GM23338 (cell line): ENCODE measurements at regions not wholly inside any gene's neighbourhood (a gene's known extent, or its start where the extent isn't known, plus 50 kb on each side); places are given as distances from the start of the nearest gene placed in this dataset.

Experiments
- ATAC-seq: fragments of 200-7000 bp; cut with Tn5 transposase; 3 replicates; pipeline ENCODE4 v1.9.1; 2020
- DNase-seq: peaks from one replicate; pipeline ENCODE4 v3.0.0-alpha.2; 2015; ENCODE audit warnings: low spot score
- H2AFZ ChIP-seq: fragments of 200-600 bp; sonication (generic); 2 replicates; pipeline ENCODE4 v1.8.0; 2016; ENCODE audit warnings: antibody characterized with exemption, mild to moderate bottlenecking, moderate library complexity
- H3F3A ChIP-seq: fragments of 200-600 bp; sonication (generic); replicated peaks from 2 replicates; pipeline ENCODE4 v1.8.0; 2017; ENCODE audit warnings: antibody characterized with exemption, mixed run types, low read depth
- H3K27ac ChIP-seq: fragments of 200-600 bp; sonication (generic); 2 replicates; pipeline ENCODE4 v1.6.1; 2016; ENCODE audit warnings: low read depth
- H3K27me3 ChIP-seq: fragments of 200-600 bp; sonication (generic); 2 replicates; pipeline ENCODE4 v1.8.0; 2016; ENCODE audit warnings: mild to moderate bottlenecking, mixed run types, moderate library complexity; ENCODE audit not compliant: insufficient read depth
- H3K36me3 ChIP-seq: fragments of 200-600 bp; sonication (generic); 2 replicates; pipeline ENCODE4 v1.8.0; 2016; ENCODE audit warnings: mild to moderate bottlenecking; ENCODE audit not compliant: insufficient read depth
- H3K4me1 ChIP-seq: fragments of 200-600 bp; sonication (generic); 2 replicates; pipeline ENCODE4 v1.8.0; 2016; ENCODE audit warnings: mild to moderate bottlenecking, moderate library complexity; ENCODE audit not compliant: insufficient read depth
- H3K4me2 ChIP-seq: fragments of 200-600 bp; sonication (generic); 2 replicates; pipeline ENCODE4 v1.7.1; 2017; ENCODE audit warnings: mixed run types
- H3K4me3 ChIP-seq: fragments of 200-600 bp; sonication (generic); 2 replicates; pipeline ENCODE4 v1.6.1; 2016; ENCODE audit warnings: mixed run types
- H3K79me2 ChIP-seq: fragments of 200-600 bp; sonication (generic); replicated peaks from 2 replicates; pipeline ENCODE4 v1.8.0; 2017; ENCODE audit warnings: mild to moderate bottlenecking; ENCODE audit not compliant: insufficient read depth
- H3K9me2 ChIP-seq: fragments of 200-600 bp; sonication (generic); 2 replicates; pipeline ENCODE4 v1.8.0; 2017; ENCODE audit not compliant: insufficient read depth
- H4K20me1 ChIP-seq: fragments of 200-600 bp; sonication (generic); replicated peaks from 2 replicates; pipeline ENCODE4 v1.8.0; 2017; ENCODE audit warnings: mild to moderate bottlenecking; ENCODE audit not compliant: insufficient read depth
- H3K27ac Mint-ChIP-seq: 2 replicates; pipeline ENCODE4 v1.8.0; 2020; ENCODE audit warnings: inconsistent platforms, mild to moderate bottlenecking, moderate library complexity, mixed read lengths
- H3K27me3 Mint-ChIP-seq: 3 replicates; pipeline ENCODE4 v1.8.0; 2022; ENCODE audit warnings: low read depth, mild to moderate bottlenecking, moderate library complexity, mixed read lengths, inconsistent platforms; ENCODE audit not compliant: insufficient read depth, poor library complexity
- H3K36me3 Mint-ChIP-seq: 3 replicates; pipeline ENCODE4 v1.8.0; 2021; ENCODE audit warnings: low read depth, mild to moderate bottlenecking, inconsistent platforms, moderate library complexity, mixed read lengths
- H3K4me1 Mint-ChIP-seq: 3 replicates; pipeline ENCODE4 v1.8.0; 2020; ENCODE audit warnings: mild to moderate bottlenecking, inconsistent platforms, mixed read lengths
- H3K4me3 Mint-ChIP-seq: 3 replicates; pipeline ENCODE4 v1.8.0; 2021; ENCODE audit warnings: moderate library complexity, mild to moderate bottlenecking, inconsistent platforms, mixed read lengths
- H3K9me3 Mint-ChIP-seq: 3 replicates; pipeline ENCODE4 v1.8.0; 2020; ENCODE audit warnings: moderate library complexity, mild to moderate bottlenecking, inconsistent platforms, mixed read lengths
- EZH2 ChIP-seq: fragments of 200-600 bp; sonication (generic); IDR thresholded peaks from one replicate; pipeline ENCODE4 v1.8.0; 2017; ENCODE audit warnings: antibody characterized with exemption, mild to moderate bottlenecking, low read depth; ENCODE audit not compliant: unreplicated experiment
- EZH2phosphoT487 ChIP-seq: fragments of 200-600 bp; sonication (generic); IDR thresholded peaks from one replicate; pipeline ENCODE4 v1.8.1; 2018; ENCODE audit warnings: antibody characterized with exemption; ENCODE audit not compliant: unreplicated experiment
- NANOG ChIP-seq: IDR thresholded peaks from 2 replicates; pipeline ENCODE4 v1.6.1; 2016; ENCODE audit warnings: antibody characterized with exemption, borderline replicate concordance
- POLR2AphosphoS5 ChIP-seq: IDR thresholded peaks from 2 replicates; pipeline ENCODE4 v1.6.1; 2016; ENCODE audit warnings: antibody characterized with exemption, low read depth
- STAT1 ChIP-seq: IDR thresholded peaks from one replicate; pipeline ENCODE4 v1.6.1; 2016; ENCODE audit warnings: antibody characterized with exemption; ENCODE audit not compliant: unreplicated experiment
- ZNF114 ChIP-seq: fragments of 250-450 bp; sonication (Bioruptor Pico); IDR thresholded peaks from 2 replicates; pipeline ENCODE4 v1.5.0; 2020; ENCODE audit warnings: mild to moderate bottlenecking, moderate library complexity
- ZNF331 ChIP-seq: fragments of 250-450 bp; sonication (Bioruptor Pico); IDR thresholded peaks from 2 replicates; pipeline ENCODE4 v1.5.0; 2020; ENCODE audit warnings: low read depth, mild to moderate bottlenecking, moderate library complexity
- TF ChIP-seq, protein P1 (sequence below): IDR thresholded peaks from one replicate; pipeline ENCODE4 v1.6.1; 2018; ENCODE audit warnings: antibody characterized with exemption; ENCODE audit not compliant: unreplicated experiment
- TF ChIP-seq, protein P2 (sequence below): fragments of 250-450 bp; sonication (Bioruptor Pico); IDR thresholded peaks from 2 replicates; pipeline ENCODE4 v1.5.0; 2020; ENCODE audit warnings: mild to moderate bottlenecking, moderate library complexity
- TF ChIP-seq, protein P3 (sequence below): IDR thresholded peaks from 2 replicates; pipeline ENCODE4 v1.6.1; 2016; ENCODE audit warnings: antibody characterized with exemption

DNA sequence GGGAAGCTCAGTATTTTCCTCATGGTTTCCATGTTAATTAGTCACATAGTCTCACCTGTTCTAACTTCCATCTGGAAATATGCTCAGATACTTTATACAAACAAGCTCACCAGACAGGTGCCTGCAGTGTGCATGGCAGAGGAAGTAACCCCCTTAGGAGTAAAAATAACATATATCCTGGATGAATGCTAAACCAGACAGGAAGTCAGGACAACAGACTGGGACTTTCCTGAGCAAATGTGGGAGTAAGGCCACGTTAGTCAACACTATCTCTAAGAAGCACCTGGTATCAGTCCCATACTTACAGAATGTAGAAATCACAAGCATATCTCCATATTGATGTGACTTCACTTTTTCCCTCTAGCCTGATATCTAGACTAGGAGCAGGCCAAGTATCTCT is 128.4 kb downstream of the SEC61B start:
- H3K27me3 ChIP-seq, result no peaks in the 10 kb centered on the region
- H3F3A ChIP-seq, result no peaks in the 10 kb centered on the region
- H4K20me1 ChIP-seq, result no peaks in the 10 kb centered on the region
- no peak for ATAC-seq
- no peak overlapping the region for H3K4me3 Mint-ChIP-seq
- TF ChIP-seq, protein P1, sequence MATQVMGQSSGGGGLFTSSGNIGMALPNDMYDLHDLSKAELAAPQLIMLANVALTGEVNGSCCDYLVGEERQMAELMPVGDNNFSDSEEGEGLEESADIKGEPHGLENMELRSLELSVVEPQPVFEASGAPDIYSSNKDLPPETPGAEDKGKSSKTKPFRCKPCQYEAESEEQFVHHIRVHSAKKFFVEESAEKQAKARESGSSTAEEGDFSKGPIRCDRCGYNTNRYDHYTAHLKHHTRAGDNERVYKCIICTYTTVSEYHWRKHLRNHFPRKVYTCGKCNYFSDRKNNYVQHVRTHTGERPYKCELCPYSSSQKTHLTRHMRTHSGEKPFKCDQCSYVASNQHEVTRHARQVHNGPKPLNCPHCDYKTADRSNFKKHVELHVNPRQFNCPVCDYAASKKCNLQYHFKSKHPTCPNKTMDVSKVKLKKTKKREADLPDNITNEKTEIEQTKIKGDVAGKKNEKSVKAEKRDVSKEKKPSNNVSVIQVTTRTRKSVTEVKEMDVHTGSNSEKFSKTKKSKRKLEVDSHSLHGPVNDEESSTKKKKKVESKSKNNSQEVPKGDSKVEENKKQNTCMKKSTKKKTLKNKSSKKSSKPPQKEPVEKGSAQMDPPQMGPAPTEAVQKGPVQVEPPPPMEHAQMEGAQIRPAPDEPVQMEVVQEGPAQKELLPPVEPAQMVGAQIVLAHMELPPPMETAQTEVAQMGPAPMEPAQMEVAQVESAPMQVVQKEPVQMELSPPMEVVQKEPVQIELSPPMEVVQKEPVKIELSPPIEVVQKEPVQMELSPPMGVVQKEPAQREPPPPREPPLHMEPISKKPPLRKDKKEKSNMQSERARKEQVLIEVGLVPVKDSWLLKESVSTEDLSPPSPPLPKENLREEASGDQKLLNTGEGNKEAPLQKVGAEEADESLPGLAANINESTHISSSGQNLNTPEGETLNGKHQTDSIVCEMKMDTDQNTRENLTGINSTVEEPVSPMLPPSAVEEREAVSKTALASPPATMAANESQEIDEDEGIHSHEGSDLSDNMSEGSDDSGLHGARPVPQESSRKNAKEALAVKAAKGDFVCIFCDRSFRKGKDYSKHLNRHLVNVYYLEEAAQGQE, result no peak
- TF ChIP-seq ZNF114, result no peak
- TF ChIP-seq, protein P2, sequence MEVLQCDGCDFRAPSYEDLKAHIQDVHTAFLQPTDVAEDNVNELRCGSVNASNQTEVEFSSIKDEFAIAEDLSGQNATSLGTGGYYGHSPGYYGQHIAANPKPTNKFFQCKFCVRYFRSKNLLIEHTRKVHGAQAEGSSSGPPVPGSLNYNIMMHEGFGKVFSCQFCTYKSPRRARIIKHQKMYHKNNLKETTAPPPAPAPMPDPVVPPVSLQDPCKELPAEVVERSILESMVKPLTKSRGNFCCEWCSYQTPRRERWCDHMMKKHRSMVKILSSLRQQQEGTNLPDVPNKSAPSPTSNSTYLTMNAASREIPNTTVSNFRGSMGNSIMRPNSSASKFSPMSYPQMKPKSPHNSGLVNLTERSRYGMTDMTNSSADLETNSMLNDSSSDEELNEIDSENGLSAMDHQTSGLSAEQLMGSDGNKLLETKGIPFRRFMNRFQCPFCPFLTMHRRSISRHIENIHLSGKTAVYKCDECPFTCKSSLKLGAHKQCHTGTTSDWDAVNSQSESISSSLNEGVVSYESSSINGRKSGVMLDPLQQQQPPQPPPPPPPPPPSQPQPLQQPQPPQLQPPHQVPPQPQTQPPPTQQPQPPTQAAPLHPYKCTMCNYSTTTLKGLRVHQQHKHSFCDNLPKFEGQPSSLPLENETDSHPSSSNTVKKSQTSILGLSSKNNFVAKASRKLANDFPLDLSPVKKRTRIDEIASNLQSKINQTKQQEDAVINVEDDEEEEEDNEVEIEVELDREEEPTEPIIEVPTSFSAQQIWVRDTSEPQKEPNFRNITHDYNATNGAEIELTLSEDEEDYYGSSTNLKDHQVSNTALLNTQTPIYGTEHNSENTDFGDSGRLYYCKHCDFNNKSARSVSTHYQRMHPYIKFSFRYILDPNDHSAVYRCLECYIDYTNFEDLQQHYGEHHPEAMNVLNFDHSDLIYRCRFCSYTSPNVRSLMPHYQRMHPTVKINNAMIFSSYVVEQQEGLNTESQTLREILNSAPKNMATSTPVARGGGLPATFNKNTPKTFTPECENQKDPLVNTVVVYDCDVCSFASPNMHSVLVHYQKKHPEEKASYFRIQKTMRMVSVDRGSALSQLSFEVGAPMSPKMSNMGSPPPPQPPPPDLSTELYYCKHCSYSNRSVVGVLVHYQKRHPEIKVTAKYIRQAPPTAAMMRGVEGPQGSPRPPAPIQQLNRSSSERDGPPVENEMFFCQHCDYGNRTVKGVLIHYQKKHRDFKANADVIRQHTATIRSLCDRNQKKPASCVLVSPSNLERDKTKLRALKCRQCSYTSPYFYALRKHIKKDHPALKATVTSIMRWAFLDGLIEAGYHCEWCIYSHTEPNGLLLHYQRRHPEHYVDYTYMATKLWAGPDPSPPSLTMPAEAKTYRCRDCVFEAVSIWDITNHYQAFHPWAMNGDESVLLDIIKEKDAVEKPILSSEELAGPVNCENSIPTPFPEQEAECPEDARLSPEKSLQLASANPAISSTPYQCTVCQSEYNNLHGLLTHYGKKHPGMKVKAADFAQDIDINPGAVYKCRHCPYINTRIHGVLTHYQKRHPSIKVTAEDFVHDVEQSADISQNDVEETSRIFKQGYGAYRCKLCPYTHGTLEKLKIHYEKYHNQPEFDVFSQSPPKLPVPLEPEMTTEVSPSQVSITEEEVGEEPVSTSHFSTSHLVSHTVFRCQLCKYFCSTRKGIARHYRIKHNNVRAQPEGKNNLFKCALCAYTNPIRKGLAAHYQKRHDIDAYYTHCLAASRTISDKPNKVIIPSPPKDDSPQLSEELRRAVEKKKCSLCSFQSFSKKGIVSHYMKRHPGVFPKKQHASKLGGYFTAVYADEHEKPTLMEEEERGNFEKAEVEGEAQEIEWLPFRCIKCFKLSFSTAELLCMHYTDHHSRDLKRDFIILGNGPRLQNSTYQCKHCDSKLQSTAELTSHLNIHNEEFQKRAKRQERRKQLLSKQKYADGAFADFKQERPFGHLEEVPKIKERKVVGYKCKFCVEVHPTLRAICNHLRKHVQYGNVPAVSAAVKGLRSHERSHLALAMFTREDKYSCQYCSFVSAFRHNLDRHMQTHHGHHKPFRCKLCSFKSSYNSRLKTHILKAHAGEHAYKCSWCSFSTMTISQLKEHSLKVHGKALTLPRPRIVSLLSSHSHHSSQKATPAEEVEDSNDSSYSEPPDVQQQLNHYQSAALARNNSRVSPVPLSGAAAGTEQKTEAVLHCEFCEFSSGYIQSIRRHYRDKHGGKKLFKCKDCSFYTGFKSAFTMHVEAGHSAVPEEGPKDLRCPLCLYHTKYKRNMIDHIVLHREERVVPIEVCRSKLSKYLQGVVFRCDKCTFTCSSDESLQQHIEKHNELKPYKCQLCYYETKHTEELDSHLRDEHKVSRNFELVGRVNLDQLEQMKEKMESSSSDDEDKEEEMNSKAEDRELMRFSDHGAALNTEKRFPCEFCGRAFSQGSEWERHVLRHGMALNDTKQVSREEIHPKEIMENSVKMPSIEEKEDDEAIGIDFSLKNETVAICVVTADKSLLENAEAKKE (CRISPR knock-in tag), result no peak
- TF ChIP-seq NANOG, result no peak
- TF ChIP-seq STAT1, result no peak
- TF ChIP-seq EZH2phosphoT487, result no peak
- no peak for TF ChIP-seq POLR2AphosphoS5
- TF ChIP-seq, protein P3, sequence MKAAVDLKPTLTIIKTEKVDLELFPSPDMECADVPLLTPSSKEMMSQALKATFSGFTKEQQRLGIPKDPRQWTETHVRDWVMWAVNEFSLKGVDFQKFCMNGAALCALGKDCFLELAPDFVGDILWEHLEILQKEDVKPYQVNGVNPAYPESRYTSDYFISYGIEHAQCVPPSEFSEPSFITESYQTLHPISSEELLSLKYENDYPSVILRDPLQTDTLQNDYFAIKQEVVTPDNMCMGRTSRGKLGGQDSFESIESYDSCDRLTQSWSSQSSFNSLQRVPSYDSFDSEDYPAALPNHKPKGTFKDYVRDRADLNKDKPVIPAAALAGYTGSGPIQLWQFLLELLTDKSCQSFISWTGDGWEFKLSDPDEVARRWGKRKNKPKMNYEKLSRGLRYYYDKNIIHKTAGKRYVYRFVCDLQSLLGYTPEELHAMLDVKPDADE, result no peak
- TF ChIP-seq ZNF331 (CRISPR knock-in tag), result no peak
- TF ChIP-seq EZH2, result no peak
- H3K9me2 ChIP-seq, result 0 out of 2 replicates have a peak, but pooled peaks cover 6% of the 10 kb centered on the region
- H2AFZ ChIP-seq, result no peak overlapping the region
- H3K4me1 Mint-ChIP-seq, result no peaks in the 10 kb centered on the region
- H3K4me3 ChIP-seq, result no peak overlapping the region
- H3K4me1 ChIP-seq, result no peaks in the 10 kb centered on the region
- H3K4me2 ChIP-seq, result no peak overlapping the region
- no peaks in the 10 kb centered on the region for H3K9me3 Mint-ChIP-seq
- H3K27me3 Mint-ChIP-seq, result peaks cover 5% of the 10 kb centered on the region
- no peaks in the 10 kb centered on the region; the same call in 1 of the 2 replicates for H3K36me3 ChIP-seq
- no peaks in the 10 kb centered on the region for H3K79me2 ChIP-seq
- H3K36me3 Mint-ChIP-seq, result no peaks in the 10 kb centered on the region
- no peak overlapping the region for H3K27ac Mint-ChIP-seq
- H3K27ac ChIP-seq, result no peak overlapping the region
- no peak for DNase-seq
